ENCODE measurements at regions not wholly inside any gene's neighbourhood (a gene's known extent, or its start where the extent isn't known, plus 50 kb on each side); places are given as distances from the start of the nearest gene placed in this dataset.

DNA sequence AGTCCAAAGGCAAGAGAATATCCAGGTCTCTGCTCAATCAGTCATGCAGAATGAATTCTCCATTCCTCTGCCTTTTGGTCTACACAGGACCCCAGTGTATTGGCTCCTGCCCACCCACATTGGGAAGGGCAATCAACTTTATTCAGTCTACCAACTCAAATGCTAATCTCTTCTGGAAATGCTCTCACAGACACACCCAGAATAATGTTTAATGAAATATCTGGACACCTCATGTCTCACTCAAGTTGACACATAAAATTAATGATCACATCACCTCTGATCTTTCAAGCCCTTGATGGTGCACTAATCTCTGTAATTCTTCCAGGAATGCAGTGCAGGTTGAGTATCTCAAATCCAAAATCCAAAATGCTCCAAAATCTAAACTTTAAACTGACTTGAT is 315.6 kb downstream of the HRH4 start (continued):
- no peak for TF ChIP-seq RNF2 (IDR thresholded peaks at IDR 0.05; ENCODE audit: borderline replicate concordance, low read depth, low read length, missing control alignments, poor library complexity, severe bottlenecking)
- TF ChIP-seq SAP30 (IDR thresholded peaks at IDR 0.05; ENCODE audit: insufficient read depth, insufficient replicate concordance, low read length), result no peak
- no peak for TF ChIP-seq CREB1 (IDR thresholded peaks at IDR 0.05)
- TF ChIP-seq ATF3 (IDR thresholded peaks at IDR 0.05; ENCODE audit: insufficient read depth, low read depth, low read length), result no peak
- no peak for TF ChIP-seq CEBPB (IDR thresholded peaks at IDR 0.05; ENCODE audit: low read depth, low read length)
- TF ChIP-seq USF2 (IDR thresholded peaks at IDR 0.05; ENCODE audit: low read length), result no peak
- TF ChIP-seq TBP (IDR thresholded peaks at IDR 0.05; ENCODE audit: low read depth, low read length), result no peak
- no peak for TF ChIP-seq EZH2 (IDR thresholded peaks at IDR 0.05; ENCODE audit: low read depth, low read length, severe bottlenecking)
- TF ChIP-seq RXRA (IDR thresholded peaks at IDR 0.05; ENCODE audit: insufficient read depth, low read depth, low read length), result no peak
- TF ChIP-seq CHD1 (IDR thresholded peaks at IDR 0.05; ENCODE audit: low read depth, low read length), result no peak
- TF ChIP-seq HDAC6 (IDR thresholded peaks at IDR 0.05; ENCODE audit: low read depth, low read length), result no peak
